Brain pericyte (primary cell): ENCODE measurements at regions not wholly inside any gene's neighbourhood (a gene's known extent, or its start where the extent isn't known, plus 50 kb on each side); places are given as distances from the start of the nearest gene placed in this dataset.

Experiments
- DNase-seq: peaks from one replicate; pipeline ENCODE4 v3.0.0-alpha.2; 2012; ENCODE audit warnings: low read depth, low spot score

DNA sequence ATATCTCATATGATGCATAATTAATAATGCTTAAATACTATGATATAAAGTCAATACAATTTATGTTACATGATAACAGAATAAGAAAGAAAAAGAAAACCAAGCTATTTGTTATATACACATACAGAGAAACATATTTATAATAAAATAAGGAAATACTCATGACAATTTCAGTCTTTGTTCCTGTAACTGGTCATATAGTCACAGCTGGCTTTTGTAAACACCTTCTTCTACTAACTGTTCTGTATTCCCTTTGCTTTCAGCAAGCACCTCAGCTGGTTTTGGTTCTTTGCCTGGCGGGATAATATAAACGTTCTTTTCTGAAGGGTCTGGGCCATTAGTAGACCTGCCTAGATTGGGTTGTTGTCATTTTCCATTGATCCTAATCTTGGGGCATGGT lies 158.5 kb downstream of the COPS8 start:
- no peak for DNase-seq

DNA sequence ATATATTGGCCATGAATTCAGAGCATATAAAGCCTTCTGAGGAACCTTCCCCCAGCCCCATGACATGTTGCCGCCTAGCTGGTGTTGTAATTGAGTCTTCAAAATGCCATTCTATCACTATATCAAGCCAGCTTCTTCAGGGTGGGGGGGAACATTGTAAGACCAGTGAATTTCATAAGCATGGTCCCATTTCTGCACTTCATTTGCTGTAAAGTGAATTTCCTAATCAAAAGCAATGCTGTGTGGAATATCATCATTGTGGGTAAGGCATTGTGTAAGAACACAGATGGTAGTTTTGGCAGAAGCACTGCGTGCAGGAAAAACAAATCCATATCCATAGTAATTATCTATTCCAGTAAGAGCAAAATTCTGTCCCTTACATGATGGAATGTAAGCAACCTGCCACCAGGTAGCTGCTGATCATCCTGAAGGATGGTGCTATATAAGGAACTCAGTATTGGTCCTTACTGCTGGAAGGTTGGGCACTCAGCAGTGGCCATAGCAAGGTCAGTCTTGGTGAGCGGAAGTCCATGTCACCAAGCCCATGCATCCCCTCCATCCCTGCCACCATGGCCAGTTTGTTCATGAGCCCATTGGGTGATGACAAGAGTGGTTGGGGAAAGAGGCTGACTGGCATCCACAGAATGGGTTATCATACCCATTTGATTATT lies 159.4 kb downstream of the COPS8 start:
- DNase-seq = no peak

DNA sequence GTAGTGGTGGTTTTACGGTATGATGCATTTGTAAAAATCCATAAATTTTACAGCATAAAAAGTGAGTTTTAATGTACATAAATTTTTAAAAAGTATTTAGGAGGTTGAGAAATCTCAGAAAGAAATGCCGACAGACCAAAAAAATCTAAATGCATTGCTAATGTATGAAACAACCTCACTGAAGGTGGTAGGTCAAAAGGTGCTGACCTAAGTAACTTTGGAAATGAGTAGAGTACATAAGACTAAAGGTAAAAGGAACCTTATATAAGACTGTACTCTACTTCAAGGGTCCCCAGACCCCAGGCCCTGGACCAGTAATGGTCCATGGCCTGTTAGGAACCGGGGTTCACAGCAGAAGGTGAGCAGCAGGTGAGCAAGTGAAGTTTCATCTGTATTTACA lies 163.4 kb downstream of the COL6A3 start:
- no peak for DNase-seq

DNA sequence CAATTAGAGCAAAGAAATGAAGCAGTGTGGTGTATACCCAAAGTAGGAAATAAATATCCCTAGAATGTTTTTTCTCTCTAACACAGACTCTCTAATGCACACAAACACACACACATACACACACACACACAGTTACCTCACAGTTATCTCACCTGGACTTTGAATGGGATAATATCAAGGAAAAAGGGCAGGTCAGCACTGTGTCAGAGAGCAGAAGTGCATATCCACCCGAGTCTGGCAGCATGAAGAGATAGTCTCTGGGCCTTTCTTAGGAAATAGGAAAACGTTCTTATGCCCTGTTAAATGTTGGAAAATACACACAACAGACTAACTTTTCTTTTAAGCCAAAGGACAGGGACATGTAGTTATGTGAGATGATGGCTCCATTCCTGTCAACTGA lies 162.0 kb downstream of the COL6A3 start:
- DNase-seq = no peak

DNA sequence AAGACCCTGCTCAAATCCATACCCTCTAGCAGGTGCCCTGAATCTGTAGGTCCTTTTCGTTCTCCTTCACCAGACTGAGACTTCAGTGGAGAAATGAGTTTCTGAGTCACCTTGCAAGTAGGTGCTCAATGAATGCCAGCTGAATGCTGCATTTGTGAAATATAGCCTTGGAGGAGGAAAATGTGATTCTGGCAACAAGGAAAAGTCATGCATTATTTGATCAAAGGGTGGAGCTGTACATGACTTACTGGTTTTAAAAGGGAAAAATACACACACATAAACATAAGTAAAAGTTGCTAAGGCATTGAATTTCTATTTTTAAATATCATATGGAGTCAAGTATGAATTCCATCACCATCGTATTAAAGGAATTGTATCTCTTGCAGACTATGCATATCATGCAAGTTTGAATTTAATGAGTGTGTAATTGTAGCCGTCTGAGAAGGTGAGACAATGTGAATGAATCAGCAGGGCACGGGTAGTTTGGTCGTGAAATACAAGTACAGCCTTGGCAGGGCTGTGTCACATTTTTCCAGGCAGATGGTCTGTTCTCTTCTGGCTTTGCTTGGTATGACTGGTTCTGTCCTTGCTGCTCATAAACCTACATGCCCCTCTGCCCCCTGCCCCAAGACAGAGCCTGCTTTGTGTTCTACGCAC lies 160.8 kb downstream of the COL6A3 start:
- no peak for DNase-seq

- no peak for DNase-seq
Measured at GRCh38 chr2:237254369-237254861, 159.5 kb downstream of the COL6A3 start.

GRCh38 chr2:237254911-237255578 lies 158.9 kb downstream of the COL6A3 start:
- no peak for DNase-seq

- DNase-seq = no peak
Measured at GRCh38 chr2:237256887-237257286, 157.1 kb downstream of the COL6A3 start.

DNA sequence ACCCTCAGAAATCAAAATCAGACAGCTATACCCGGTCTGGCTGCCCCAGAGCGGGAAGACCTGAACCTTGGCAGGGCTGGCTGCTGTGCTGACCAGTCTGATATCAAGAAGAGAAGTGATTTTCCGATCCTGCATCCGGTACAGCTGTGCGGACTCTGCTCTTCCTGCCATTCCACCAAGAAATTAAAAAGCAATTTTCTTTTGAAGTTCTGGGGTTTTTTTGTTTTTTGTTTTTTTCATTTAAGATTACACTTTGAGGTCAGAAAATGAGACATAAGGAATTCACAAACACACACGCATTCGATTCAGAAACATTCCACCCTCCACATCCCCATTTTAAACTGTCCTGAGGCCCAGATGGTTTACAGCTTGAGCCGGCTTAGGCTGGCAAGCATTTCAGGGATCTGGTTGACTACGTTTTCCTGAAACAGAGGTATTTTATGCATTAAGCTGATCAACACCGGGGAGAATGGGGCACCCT lies 156.5 kb downstream of the COL6A3 start:
- no peak for DNase-seq

- no peak for DNase-seq
Measured at GRCh38 chr2:237258116-237258515, 155.8 kb downstream of the COL6A3 start.

DNA sequence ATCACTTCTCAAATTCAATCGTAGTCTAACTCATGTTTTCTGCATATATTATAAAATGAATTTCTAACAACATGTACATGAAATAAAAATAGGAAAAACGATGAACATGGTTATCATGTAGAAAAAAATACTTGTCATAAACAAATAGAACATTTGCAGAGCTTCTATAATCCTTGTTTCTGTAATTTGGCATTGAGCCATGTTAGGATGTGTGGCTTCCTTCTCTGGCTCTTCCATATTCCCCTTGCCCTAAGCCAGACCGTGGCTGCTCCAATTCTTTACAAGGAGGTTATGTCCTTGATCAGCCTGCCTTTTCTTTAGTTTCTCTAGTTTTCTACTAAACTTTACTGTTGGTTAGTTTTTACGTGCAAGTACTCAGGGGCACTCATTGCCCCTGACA lies 155.3 kb downstream of the COL6A3 start:
- DNase-seq = no peak

- DNase-seq = no peak
Measured at GRCh38 chr2:237259201-237259600, 154.8 kb downstream of the COL6A3 start.

DNA sequence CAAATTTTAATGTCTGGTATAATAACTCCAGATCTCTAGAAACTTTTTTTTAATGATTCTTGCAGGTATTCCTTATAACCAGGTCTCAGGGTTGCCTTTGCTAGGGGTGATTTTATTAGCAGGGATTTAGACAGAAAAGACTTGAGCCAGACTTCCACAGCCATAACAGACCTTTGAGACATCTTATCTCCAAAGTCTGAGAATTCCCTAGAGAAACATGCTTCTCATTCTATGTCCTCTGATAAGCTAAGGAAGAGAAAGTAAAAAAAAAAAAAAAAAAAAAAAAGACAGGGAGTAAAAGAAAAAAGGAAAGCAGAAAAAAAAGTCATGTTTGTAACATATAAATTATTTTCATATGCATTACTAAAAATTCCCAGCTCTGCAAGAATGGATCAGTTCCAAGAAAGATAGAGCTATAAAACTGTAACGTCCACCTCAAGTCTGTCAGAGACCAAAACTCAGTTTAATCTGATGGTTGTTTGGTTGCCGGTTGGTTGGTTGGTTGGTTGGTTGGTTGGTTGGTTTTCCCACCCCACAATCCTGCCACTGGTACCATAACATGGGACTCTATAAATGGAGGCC lies 153.8 kb downstream of the COL6A3 start:
- DNase-seq = no peak

DNA sequence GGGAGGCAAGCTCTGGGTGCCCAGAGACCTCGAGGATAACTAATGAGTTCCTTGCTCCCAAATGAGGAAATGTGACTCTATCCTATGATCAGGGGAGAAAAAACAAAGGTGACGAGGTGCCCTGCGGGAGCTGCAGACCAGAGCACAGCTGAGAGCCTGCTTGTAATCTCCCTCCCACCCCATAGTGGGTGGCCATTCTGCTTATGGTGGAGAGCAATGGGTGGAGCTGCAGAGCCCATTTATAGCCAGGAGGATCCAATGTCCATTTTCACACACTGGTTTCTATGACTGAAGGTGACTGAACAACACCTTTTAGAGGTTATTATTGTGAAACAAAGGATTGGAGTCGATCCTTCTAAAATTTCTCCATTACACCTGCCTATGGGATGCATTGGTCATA lies 153.3 kb downstream of the COL6A3 start:
- DNase-seq = no peak

DNA sequence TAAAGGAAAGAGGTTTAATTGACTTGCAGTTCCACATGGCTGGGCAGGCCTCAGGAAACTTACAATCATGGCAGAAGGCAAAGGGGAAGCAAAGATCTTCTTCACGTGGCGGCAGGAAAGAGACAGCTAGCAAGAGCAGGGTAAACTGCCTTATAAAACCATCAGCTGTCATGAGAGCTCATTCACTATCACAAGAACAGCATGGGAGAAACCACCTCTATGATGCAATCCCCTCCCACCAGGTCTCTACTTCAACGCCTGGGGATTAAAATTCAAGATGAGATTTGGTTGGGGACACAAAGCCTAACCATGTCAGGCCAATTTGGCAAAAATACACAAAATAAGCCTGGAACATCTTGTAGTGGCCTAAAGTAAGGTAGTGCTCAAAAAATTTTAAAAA lies 152.6 kb downstream of the COL6A3 start:
- DNase-seq = no peak

- no peak for DNase-seq
Measured at GRCh38 chr2:237262838-237263771, 150.9 kb downstream of the COL6A3 start.

GRCh38 chr2:237264480-237265219 lies 149.3 kb downstream of the COL6A3 start:
- DNase-seq = no peak

GRCh38 chr2:237268004-237268708 lies 145.8 kb downstream of the COL6A3 start:
- no peak for DNase-seq

GRCh38 chr2:237269138-237269875 lies 144.7 kb downstream of the COL6A3 start:
- DNase-seq = no peak
